Endothelial cell of umbilical vein (primary cell): ENCODE measurements at regions not wholly inside any gene's neighbourhood (a gene's known extent, or its start where the extent isn't known, plus 50 kb on each side); places are given as distances from the start of the nearest gene placed in this dataset.

ENCODE experiments used
- BruUV-seq: library from RNA; stranded (reverse); fragments of 400-500 nt; replicated peaks from 2 replicates; lab custom pipeline; 2021; lab: Mats Ljungman, UMichigan
- CTCF ChIA-PET: fragments of 300-600, 350-600 bp; sonication (Branson Sonifier 250); formaldehyde crosslinking; loops from one replicate; lab custom pipeline; 2021; ENCODE audit warnings: antibody characterized with exemption, inconsistent platforms; lab: Charles Lee
- POLR2A ChIA-PET: fragments of 300-600, 350-600 bp; sonication (Branson Sonifier 250); formaldehyde crosslinking; loops from one replicate; lab custom pipeline; 2021; ENCODE audit warnings: antibody characterized with exemption, inconsistent platforms; lab: Charles Lee
- DNase-seq: peaks from one replicate; pipeline ENCODE4 v3.0.0-alpha.2; 2011; ENCODE audit warnings: low read depth, low spot score
- FAIRE-seq: peaks from 2 replicates; lab custom pipeline; 2011; peaks lifted over from hg19 to GRCh38; lab: Jason Lieb, UNC
- H2AFZ ChIP-seq: 2 replicates; pipeline ENCODE4 v1.6.0; 2012; ENCODE audit warnings: low read depth, low read length, control low read depth, inconsistent platforms
- H3K27ac ChIP-seq: 2 replicates; pipeline ENCODE4 v1.5.1; 2011; ENCODE audit warnings: low read depth, mild to moderate bottlenecking, control low read depth, low read length, moderate library complexity; ENCODE audit not compliant: insufficient read depth
- H3K27me3 ChIP-seq, 2 experiments: 2 replicates each; pipeline versions ENCODE4 v1.6.0 to v1.6.1; 2011; ENCODE audit warnings: low read length in 2 of 2, mixed read lengths in 1 of 2; ENCODE audit not compliant: control insufficient read depth in 2 of 2, insufficient read depth in 2 of 2
- H3K36me3 ChIP-seq, 2 experiments: 2 replicates in 1 of 2; 3 replicates in 1 of 2; pipeline ENCODE4 v1.5.1; 2011; ENCODE audit warnings: low read length in 2 of 2, mild to moderate bottlenecking in 1 of 2, moderate library complexity in 1 of 2; ENCODE audit not compliant: control insufficient read depth in 2 of 2, insufficient read depth in 2 of 2; ENCODE audit errors: extremely low read depth in 1 of 2
- H3K4me1 ChIP-seq: 3 replicates; pipeline ENCODE4 v1.5.1; 2011; ENCODE audit warnings: mild to moderate bottlenecking, low read length; ENCODE audit not compliant: control insufficient read depth, insufficient read depth; ENCODE audit errors: extremely low read depth
- H3K4me2 ChIP-seq: 2 replicates; pipeline ENCODE4 v1.6.1; 2011; ENCODE audit warnings: low read length, control low read depth, mixed read lengths; ENCODE audit not compliant: insufficient read depth
- H3K4me3 ChIP-seq, 3 experiments: fragments of 200-600 bp in 1 of 3; sonication (generic), shearing (Covaris generic) in 1 of 3; replicated peaks in 1 of 3; 2 replicates each; pipeline ENCODE4 v1.5.1; 2011 to 2016; ENCODE audit warnings: control low read depth in 3 of 3, low read length in 3 of 3, mild to moderate bottlenecking in 2 of 3, inconsistent platforms in 1 of 3, low read depth in 1 of 3, moderate library complexity in 1 of 3; ENCODE audit not compliant: insufficient read depth in 1 of 3
- H3K79me2 ChIP-seq: 2 replicates; pipeline ENCODE4 v1.6.0; 2012; ENCODE audit warnings: low read length, inconsistent platforms; ENCODE audit not compliant: control insufficient read depth, insufficient read depth
- H3K9ac ChIP-seq: replicated peaks from 2 replicates; pipeline ENCODE3; 2011; ENCODE audit warnings: low read length, control low read depth; ENCODE audit not compliant: insufficient read depth; ENCODE audit errors: extremely low read depth
- H3K9me1 ChIP-seq: replicated peaks from 3 replicates; pipeline ENCODE4 v1.6.0; 2011; ENCODE audit warnings: mild to moderate bottlenecking, low read length; ENCODE audit not compliant: control insufficient read depth, insufficient read depth; ENCODE audit errors: extremely low read depth
- H3K9me3 ChIP-seq: replicated peaks from 2 replicates; pipeline ENCODE4 v1.5.1; 2012; ENCODE audit warnings: low read length, inconsistent platforms; ENCODE audit not compliant: control insufficient read depth, insufficient read depth
- H4K20me1 ChIP-seq: replicated peaks from 2 replicates; pipeline ENCODE3; 2011; ENCODE audit warnings: mild to moderate bottlenecking, low read length; ENCODE audit not compliant: control insufficient read depth, insufficient read depth; ENCODE audit errors: extremely low read depth
- EZH2 ChIP-seq: IDR thresholded peaks from 2 replicates; pipeline ENCODE4 v1.6.1; 2012; ENCODE audit warnings: borderline replicate concordance, low read depth, mild to moderate bottlenecking, moderate library complexity, low read length, inconsistent platforms; ENCODE audit not compliant: severe bottlenecking
- FOS ChIP-seq: IDR thresholded peaks from 2 replicates; pipeline ENCODE4 v1.6.1; 2011; ENCODE audit warnings: mild to moderate bottlenecking, low read length, moderate library complexity, borderline replicate concordance; ENCODE audit not compliant: insufficient read depth
- GATA2 ChIP-seq: IDR thresholded peaks from 2 replicates; pipeline ENCODE4 v1.7.0; 2011; ENCODE audit warnings: low read depth, mild to moderate bottlenecking, moderate library complexity, mixed read lengths, low read length; ENCODE audit not compliant: insufficient read length, insufficient read depth
- JUN ChIP-seq: IDR thresholded peaks from 2 replicates; pipeline ENCODE4 v1.6.1; 2011; ENCODE audit warnings: borderline replicate concordance, low read depth; ENCODE audit not compliant: insufficient read length, insufficient read depth
- MYC ChIP-seq: IDR thresholded peaks from one replicate; pipeline ENCODE4 v1.6.1; 2011; ENCODE audit warnings: mild to moderate bottlenecking, low read depth, low read length
- POLR2A ChIP-seq: IDR thresholded peaks from 2 replicates; pipeline ENCODE4 v1.6.1; 2012; ENCODE audit warnings: low read depth, mild to moderate bottlenecking, control low read depth, low read length
- POLR2AphosphoS5 ChIP-seq: IDR thresholded peaks from 2 replicates; pipeline ENCODE4 v1.6.1; 2012; ENCODE audit warnings: low read depth, mild to moderate bottlenecking, control low read depth, low read length, moderate library complexity; ENCODE audit not compliant: insufficient read depth
- dilution Hi-C: fragments of 300-500 bp; cut with MboI; formaldehyde crosslinking; loops from one replicate; pipeline ENCODE4 v1.15.0; 2019; ENCODE audit warnings: low sequenced_read_pairs; ENCODE audit not compliant: extremely low pct_ligation_motif_present
- intact Hi-C: fragments of 100-400 bp; cut with micrococcal nuclease; formaldehyde crosslinking; loops from one replicate; pipeline ENCODE4 v1.10.0; 2022
- TF ChIP-seq, protein P1 (sequence below), 2 donors: IDR thresholded peaks; 1 replicate in 1 of 2; 2 replicates in 1 of 2; pipeline ENCODE4 v1.5.1; 2011; ENCODE audit warnings: low read length in 2 of 2, mild to moderate bottlenecking in 2 of 2, moderate library complexity in 2 of 2, control low read depth in 1 of 2, inconsistent platforms in 1 of 2, low read depth in 1 of 2; ENCODE audit not compliant: insufficient read depth in 1 of 2; ENCODE audit errors: extremely low read depth in 1 of 2
- TF ChIP-seq, protein P2 (sequence below): IDR thresholded peaks from 2 replicates; pipeline ENCODE4 v1.6.1; 2011; ENCODE audit not compliant: insufficient read depth, insufficient read length

DNA sequence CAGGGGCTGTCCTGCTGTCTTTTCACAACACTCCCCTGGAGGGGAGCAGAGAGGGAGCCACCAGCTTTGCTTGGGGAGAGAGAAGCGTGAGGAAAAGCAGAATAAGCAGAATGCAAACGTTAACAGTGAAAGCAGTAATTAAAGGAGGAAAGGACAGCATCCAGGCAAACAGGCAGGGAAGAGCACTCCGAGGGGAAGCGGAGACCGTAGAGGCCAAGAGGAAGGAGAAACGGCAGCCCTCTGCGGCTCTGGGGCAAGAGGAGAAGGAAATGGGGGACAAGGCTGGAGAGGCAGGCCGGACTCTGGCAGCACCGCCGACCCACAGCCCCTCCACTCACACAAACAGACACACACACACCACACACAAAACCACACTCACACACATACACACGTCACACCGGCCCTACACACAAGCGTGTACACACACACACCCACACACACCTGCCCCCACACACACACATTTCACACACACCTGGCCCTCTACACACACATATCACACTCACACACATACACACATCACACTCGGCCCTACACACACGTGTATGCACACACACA is 449.8 kb downstream of the SOX6 start:
- no peaks in the 10 kb centered on the region for H3K9me1 ChIP-seq
- TF ChIP-seq POLR2A (no peak), GATA2 (no peak), FOS (no peak), JUN (no peak)
- H3K27ac ChIP-seq, result no peak overlapping the region
- BruUV-seq, result no TSS peak
- ChIA-PET POLR2A (no interaction called here), CTCF (no interaction called here)
- H2AFZ ChIP-seq, result no peak overlapping the region
- no peaks in the 10 kb centered on the region for H4K20me1 ChIP-seq
- H3K4me3 ChIP-seq, result no peak overlapping the region
- H3K27me3 ChIP-seq, result no peaks in the 10 kb centered on the region
- dilution Hi-C loops (no loop called here), intact Hi-C loops (no loop called here)
- H3K9ac ChIP-seq, result no peak overlapping the region
- FAIRE-seq (no peak), DNase-seq (no peak)
- H3K9me3 ChIP-seq, result no peaks in the 10 kb centered on the region
- no peaks in the 10 kb centered on the region for H3K36me3 ChIP-seq
- no peaks in the 10 kb centered on the region for H3K4me1 ChIP-seq
- H3K79me2 ChIP-seq, result no peaks in the 10 kb centered on the region
- H3K4me2 ChIP-seq, result no peak overlapping the region

DNA sequence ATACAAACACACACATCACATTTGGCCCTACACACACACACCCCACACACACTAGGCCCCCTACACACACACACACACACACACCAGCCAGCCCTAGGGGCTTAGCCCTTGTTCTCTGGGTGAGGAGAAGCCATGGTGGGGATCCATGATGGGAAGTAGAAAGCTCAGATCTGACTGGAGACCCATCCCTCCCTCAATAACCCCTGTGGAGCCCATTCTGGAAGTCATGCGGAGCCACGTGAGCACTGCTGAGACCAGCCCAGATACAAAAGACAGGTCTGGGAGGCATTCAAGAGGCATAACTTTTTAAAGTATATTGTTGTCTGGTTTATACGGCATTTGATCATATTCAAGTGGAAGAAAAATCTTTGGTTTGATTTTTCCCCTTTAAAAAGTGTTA is 448.5 kb downstream of the SOX6 start:
- no peak overlapping the region for H2AFZ ChIP-seq
- CTCF ChIA-PET, result no interaction called here
- POLR2A ChIA-PET, result no interaction called here
- H4K20me1 ChIP-seq, result no peaks in the 10 kb centered on the region
- H3K9me3 ChIP-seq, result no peaks in the 10 kb centered on the region
- H3K79me2 ChIP-seq, result no peaks in the 10 kb centered on the region
- FAIRE-seq (no peak), DNase-seq (no peak)
- H3K9me1 ChIP-seq, result no peaks in the 10 kb centered on the region
- no peaks in the 10 kb centered on the region for H3K27me3 ChIP-seq
- H3K4me1 ChIP-seq, result no peaks in the 10 kb centered on the region
- intact Hi-C loops (no loop called here), dilution Hi-C loops (no loop called here)
- no peak overlapping the region for H3K4me3 ChIP-seq
- H3K36me3 ChIP-seq, result no peaks in the 10 kb centered on the region
- H3K4me2 ChIP-seq, result no peak overlapping the region
- BruUV-seq, result no TSS peak
- TF ChIP-seq POLR2AphosphoS5 (no peak), POLR2A (no peak), FOS (no peak), EZH2 (no peak), GATA2 (no peak), MYC (no peak), JUN (no peak)
- TF ChIP-seq, protein P1, sequence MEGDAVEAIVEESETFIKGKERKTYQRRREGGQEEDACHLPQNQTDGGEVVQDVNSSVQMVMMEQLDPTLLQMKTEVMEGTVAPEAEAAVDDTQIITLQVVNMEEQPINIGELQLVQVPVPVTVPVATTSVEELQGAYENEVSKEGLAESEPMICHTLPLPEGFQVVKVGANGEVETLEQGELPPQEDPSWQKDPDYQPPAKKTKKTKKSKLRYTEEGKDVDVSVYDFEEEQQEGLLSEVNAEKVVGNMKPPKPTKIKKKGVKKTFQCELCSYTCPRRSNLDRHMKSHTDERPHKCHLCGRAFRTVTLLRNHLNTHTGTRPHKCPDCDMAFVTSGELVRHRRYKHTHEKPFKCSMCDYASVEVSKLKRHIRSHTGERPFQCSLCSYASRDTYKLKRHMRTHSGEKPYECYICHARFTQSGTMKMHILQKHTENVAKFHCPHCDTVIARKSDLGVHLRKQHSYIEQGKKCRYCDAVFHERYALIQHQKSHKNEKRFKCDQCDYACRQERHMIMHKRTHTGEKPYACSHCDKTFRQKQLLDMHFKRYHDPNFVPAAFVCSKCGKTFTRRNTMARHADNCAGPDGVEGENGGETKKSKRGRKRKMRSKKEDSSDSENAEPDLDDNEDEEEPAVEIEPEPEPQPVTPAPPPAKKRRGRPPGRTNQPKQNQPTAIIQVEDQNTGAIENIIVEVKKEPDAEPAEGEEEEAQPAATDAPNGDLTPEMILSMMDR (IDR thresholded peaks at IDR 0.05; ENCODE audit: extremely low read depth in 1 of 2, insufficient read depth in 1 of 2, low read depth in 1 of 2, low read length in 2 of 2), result no peak
- TF ChIP-seq, protein P2, sequence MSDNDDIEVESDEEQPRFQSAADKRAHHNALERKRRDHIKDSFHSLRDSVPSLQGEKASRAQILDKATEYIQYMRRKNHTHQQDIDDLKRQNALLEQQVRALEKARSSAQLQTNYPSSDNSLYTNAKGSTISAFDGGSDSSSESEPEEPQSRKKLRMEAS, result no peak
- H3K9ac ChIP-seq, result no peak overlapping the region
- no peak overlapping the region for H3K27ac ChIP-seq
